Heart left ventricle (tissue), 13 donors: ENCODE measurements at regions not wholly inside any gene's neighbourhood (a gene's known extent, or its start where the extent isn't known, plus 50 kb on each side); places are given as distances from the start of the nearest gene placed in this dataset.

ENCODE experiments used
- POLR2A ChIP-seq, 2 donors: fragments of 450-650 bp; IDR thresholded peaks; one replicate each; pipeline ENCODE4 v1.6.1; 2017; ENCODE audit warnings: antibody characterized with exemption in 2 of 2, mild to moderate bottlenecking in 2 of 2, moderate library complexity in 2 of 2
- TF ChIP-seq, protein P1 (sequence below), 12 donors: fragments of 200-600 bp; sonication (generic) in 4 of 12; IDR thresholded peaks; one replicate each; pipeline versions ENCODE4 v1.5.0 to v1.8.0; 2018 to 2022; ENCODE audit warnings: antibody characterized with exemption in 12 of 12, mild to moderate bottlenecking in 5 of 12
- donor health status: ischemic (EF 13 %, LVEDD 7.1; RV severe dilation, severe dysfunction).
- donor health status: DM: no; HTN: yes; CAD: no.
- donor health status: DM: no; HTN: no; CAD: no.
- donor health status: ischemic (EF 25% LVEDD 6.9; RV normal size, moderate dysfunction).
- donor health status: ischemic (EF 25% LVEDD 5.7; RV mildly dilated, moderate dysfunction).
- donor health status: ischemic (EF 35%, LVEDD 5.7; RV mildly dilated, moderate dysfunction).
- donor health status: nonischemic (EF 11% LVEDD 7.7; RV severe dilation, severe dysfunction).
- donor health status: DM: yes; HTN: yes; CAD: no.
- donor health status: PGD.
- donor health status: ischemic (EF 29% LVEDD 5.4; RV normal size, mild dysfunction).
- donor health status: nonischemic (EF 23%, LVEDD 6.1; RV moderate dilation, normal function).

DNA sequence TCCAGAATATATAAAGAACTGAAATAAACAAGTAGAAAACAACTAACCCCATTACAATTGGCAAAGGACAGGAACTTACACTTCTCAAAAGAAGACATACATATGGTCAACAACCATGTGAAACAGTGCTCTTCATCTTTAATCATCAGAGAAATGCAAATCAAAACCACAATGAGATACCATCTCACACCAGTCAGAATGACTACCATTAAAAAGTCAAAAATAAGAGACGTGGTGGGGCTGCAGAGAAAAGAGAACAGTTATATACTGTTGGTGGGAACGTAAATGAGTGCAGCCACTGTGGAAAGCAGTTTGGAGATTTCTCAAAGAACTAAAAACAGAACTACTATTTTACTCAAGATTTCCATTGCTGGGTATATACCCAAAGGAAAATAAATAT is 1696.3 kb upstream of the TMEFF2 start:
- TF ChIP-seq, protein P1, sequence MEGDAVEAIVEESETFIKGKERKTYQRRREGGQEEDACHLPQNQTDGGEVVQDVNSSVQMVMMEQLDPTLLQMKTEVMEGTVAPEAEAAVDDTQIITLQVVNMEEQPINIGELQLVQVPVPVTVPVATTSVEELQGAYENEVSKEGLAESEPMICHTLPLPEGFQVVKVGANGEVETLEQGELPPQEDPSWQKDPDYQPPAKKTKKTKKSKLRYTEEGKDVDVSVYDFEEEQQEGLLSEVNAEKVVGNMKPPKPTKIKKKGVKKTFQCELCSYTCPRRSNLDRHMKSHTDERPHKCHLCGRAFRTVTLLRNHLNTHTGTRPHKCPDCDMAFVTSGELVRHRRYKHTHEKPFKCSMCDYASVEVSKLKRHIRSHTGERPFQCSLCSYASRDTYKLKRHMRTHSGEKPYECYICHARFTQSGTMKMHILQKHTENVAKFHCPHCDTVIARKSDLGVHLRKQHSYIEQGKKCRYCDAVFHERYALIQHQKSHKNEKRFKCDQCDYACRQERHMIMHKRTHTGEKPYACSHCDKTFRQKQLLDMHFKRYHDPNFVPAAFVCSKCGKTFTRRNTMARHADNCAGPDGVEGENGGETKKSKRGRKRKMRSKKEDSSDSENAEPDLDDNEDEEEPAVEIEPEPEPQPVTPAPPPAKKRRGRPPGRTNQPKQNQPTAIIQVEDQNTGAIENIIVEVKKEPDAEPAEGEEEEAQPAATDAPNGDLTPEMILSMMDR (IDR thresholded peaks at IDR 0.05) = no peak
- no peak for TF ChIP-seq POLR2A (IDR thresholded peaks at IDR 0.05)
